IMR-90 (cell line): ENCODE measurements at regions not wholly inside any gene's neighbourhood (a gene's known extent, or its start where the extent isn't known, plus 50 kb on each side); places are given as distances from the start of the nearest gene placed in this dataset.

Experiments
- ATAC-seq: fragments of 200-7000 bp; cut with Tn5 transposase; 2 replicates; pipeline ENCODE4 v1.9.1; 2020; ENCODE audit warnings: low read depth, mild to moderate bottlenecking, moderate library complexity
- BruUV-seq: library from RNA; stranded (reverse); fragments of 400-500 nt; replicated peaks from 2 replicates; lab custom pipeline; 2021; lab: Mats Ljungman, UMichigan
- CTCF ChIA-PET: fragments of 300-600 bp; formaldehyde crosslinking; extraction: SDS; loops from one replicate; lab custom pipeline; 2021; ENCODE audit warnings: antibody characterized with exemption; lab: Yijun Ruan, JAX
- POLR2A ChIA-PET: fragments of 300-600 bp; sonication (Branson Sonifier 250); formaldehyde crosslinking; loops from one replicate; lab custom pipeline; 2022; ENCODE audit warnings: antibody characterized with exemption; ENCODE audit not compliant: unreplicated experiment; lab: Charles Lee
- DNase-seq: peaks from one replicate; pipeline ENCODE4 v3.0.0; 2013
- H2AFZ ChIP-seq: replicated peaks from 2 replicates; pipeline ENCODE3; 2013; ENCODE audit warnings: low read length, mild to moderate bottlenecking; ENCODE audit not compliant: poor library complexity
- H2AK5ac ChIP-seq: 2 replicates; pipeline ENCODE4 v1.6.1; 2013; ENCODE audit warnings: low read depth, low read length, inconsistent platforms
- H2AK9ac ChIP-seq: replicated peaks from 2 replicates; pipeline ENCODE3; 2013; ENCODE audit warnings: mild to moderate bottlenecking, low read depth, low read length, moderate library complexity; ENCODE audit not compliant: poor library complexity
- H2BK120ac ChIP-seq: 2 replicates; pipeline ENCODE4 v1.6.1; 2013; ENCODE audit warnings: low read depth, low read length, inconsistent platforms
- H2BK15ac ChIP-seq: 3 replicates; pipeline ENCODE4 v1.6.1; 2013; ENCODE audit warnings: low read depth, low read length, inconsistent platforms
- H2BK20ac ChIP-seq: 2 replicates; pipeline ENCODE4 v1.6.1; 2013; ENCODE audit warnings: low read depth, mild to moderate bottlenecking, inconsistent platforms, low read length, moderate library complexity
- H2BK5ac ChIP-seq: 2 replicates; pipeline ENCODE4 v1.6.1; 2013; ENCODE audit warnings: mild to moderate bottlenecking, low read depth, low read length, inconsistent platforms; ENCODE audit not compliant: poor library complexity, severe bottlenecking
- H3K14ac ChIP-seq: replicated peaks from 2 replicates; pipeline ENCODE4 v1.6.1; 2013; ENCODE audit warnings: low read depth, low read length, inconsistent platforms
- H3K18ac ChIP-seq: 2 replicates; pipeline ENCODE4 v1.6.1; 2013; ENCODE audit warnings: low read depth, low read length, control low read depth
- H3K23ac ChIP-seq: 2 replicates; pipeline ENCODE4 v1.6.1; 2013; ENCODE audit warnings: low read depth, low read length, inconsistent platforms
- H3K27ac ChIP-seq: 2 replicates; pipeline ENCODE4 v1.5.1; 2013; ENCODE audit warnings: mild to moderate bottlenecking, control low read depth, low read length; ENCODE audit not compliant: insufficient read depth
- H3K27me3 ChIP-seq: 2 replicates; pipeline ENCODE4 v1.6.1; 2013; ENCODE audit warnings: low read length; ENCODE audit not compliant: control insufficient read depth, insufficient read depth
- H3K36me3 ChIP-seq: 2 replicates; pipeline ENCODE4 v1.6.1; 2013; ENCODE audit warnings: low read length, mixed read lengths; ENCODE audit not compliant: control insufficient read depth, insufficient read depth
- H3K4ac ChIP-seq: 2 replicates; pipeline ENCODE4 v1.6.1; 2013; ENCODE audit warnings: low read depth, low read length, inconsistent platforms
- H3K4me1 ChIP-seq: 2 replicates; pipeline ENCODE4 v1.6.1; 2013; ENCODE audit warnings: low read length, mixed read lengths; ENCODE audit not compliant: control insufficient read depth, insufficient read depth
- H3K4me2 ChIP-seq: 2 replicates; pipeline ENCODE4 v1.6.1; 2013; ENCODE audit warnings: low read depth, mild to moderate bottlenecking, control low read depth, low read length, moderate library complexity
- H3K4me3 ChIP-seq: 2 replicates; pipeline ENCODE4 v1.5.1; 2013; ENCODE audit warnings: low read depth, mild to moderate bottlenecking, control low read depth, low read length, moderate library complexity; ENCODE audit not compliant: insufficient read depth
- H3K56ac ChIP-seq: 2 replicates; pipeline ENCODE4 v1.6.1; 2013; ENCODE audit warnings: low read length, inconsistent platforms; ENCODE audit not compliant: insufficient read depth; ENCODE audit errors: extremely low read depth
- H3K79me1 ChIP-seq, 2 experiments: 2 replicates each; pipeline ENCODE4 v1.6.1; 2013; ENCODE audit warnings: low read length in 2 of 2, inconsistent platforms in 1 of 2, low read depth in 1 of 2
- H3K9ac ChIP-seq: 2 replicates; pipeline ENCODE4 v1.6.1; 2013; ENCODE audit warnings: low read depth, low read length, control low read depth
- H3K9me1 ChIP-seq: 2 replicates; pipeline ENCODE4 v1.6.1; 2013; ENCODE audit warnings: low read length, inconsistent platforms; ENCODE audit not compliant: insufficient read depth
- H3K9me3 ChIP-seq: 2 replicates; pipeline ENCODE4 v1.6.1; 2013; ENCODE audit warnings: low read length; ENCODE audit not compliant: control insufficient read depth, insufficient read depth
- H4K20me1 ChIP-seq: 2 replicates; pipeline ENCODE4 v1.6.1; 2013; ENCODE audit warnings: low read length, inconsistent platforms; ENCODE audit not compliant: insufficient read depth
- H4K5ac ChIP-seq: 2 replicates; pipeline ENCODE4 v1.6.1; 2013; ENCODE audit warnings: mild to moderate bottlenecking, low read depth, low read length, control low read depth
- H4K8ac ChIP-seq, 2 experiments: 2 replicates each; pipeline ENCODE4 v1.6.1; 2013; ENCODE audit warnings: low read depth in 2 of 2, low read length in 2 of 2, control low read depth in 1 of 2, inconsistent platforms in 1 of 2
- H4K91ac ChIP-seq: 2 replicates; pipeline ENCODE4 v1.6.1; 2013; ENCODE audit warnings: low read depth, low read length, inconsistent platforms; ENCODE audit not compliant: insufficient read depth
- NFE2L2 ChIP-seq: fragments of 150-350 bp; IDR thresholded peaks from 2 replicates; pipeline ENCODE4 v1.6.1; 2016; ENCODE audit warnings: low read depth, mild to moderate bottlenecking, low read length
- WGBS, 2 experiments: methylation state at CpG; one replicate each; pipeline versions ENCODE4 v1.1.5 to v1.1.7; 2013; ENCODE audit warnings: missing lambda C conversion rate in 2 of 2; ENCODE audit not compliant: insufficient read length in 1 of 2; ENCODE audit errors: extremely low coverage in 2 of 2; 5-methylcytosine and 5-hydroxymethylcytosine counted together
- dilution Hi-C: fragments of 300-500 bp; cut with HindIII; formaldehyde crosslinking; loops from one replicate; pipeline ENCODE4 v1.14.3; 2018; ENCODE audit warnings: low sequenced_read_pairs; ENCODE audit not compliant: unreplicated experiment
- in situ Hi-C: fragments of 300-500 bp; cut with MboI; formaldehyde crosslinking; loops from 3 replicates; pipeline ENCODE4 v1.14.3; 2019; ENCODE audit warnings: low sequenced_read_pairs, inconsistent platforms, mixed read lengths
- intact Hi-C: fragments of 100-400 bp; cut with micrococcal nuclease; formaldehyde crosslinking; loops from 2 replicates; pipeline ENCODE4 v1.10.0; 2022
- TF ChIP-seq, protein P1 (sequence below): fragments of 150-350 bp; IDR thresholded peaks from 2 replicates; pipeline ENCODE4 v1.6.1; 2017; ENCODE audit warnings: mild to moderate bottlenecking, antibody characterized with exemption, low read length, low read depth
- TF ChIP-seq, protein P2 (sequence below): fragments of 150-350 bp; IDR thresholded peaks from 2 replicates; pipeline ENCODE4 v1.6.1; 2016; ENCODE audit warnings: low read depth, mild to moderate bottlenecking, low read length, moderate library complexity, borderline replicate concordance
- TF ChIP-seq, protein P3 (sequence below): conservative IDR thresholded peaks from 2 replicates; pipeline ENCODE4 v1.5.1; 2012; ENCODE audit warnings: mild to moderate bottlenecking, low read depth, low read length, improper control_type of control experiment

DNA sequence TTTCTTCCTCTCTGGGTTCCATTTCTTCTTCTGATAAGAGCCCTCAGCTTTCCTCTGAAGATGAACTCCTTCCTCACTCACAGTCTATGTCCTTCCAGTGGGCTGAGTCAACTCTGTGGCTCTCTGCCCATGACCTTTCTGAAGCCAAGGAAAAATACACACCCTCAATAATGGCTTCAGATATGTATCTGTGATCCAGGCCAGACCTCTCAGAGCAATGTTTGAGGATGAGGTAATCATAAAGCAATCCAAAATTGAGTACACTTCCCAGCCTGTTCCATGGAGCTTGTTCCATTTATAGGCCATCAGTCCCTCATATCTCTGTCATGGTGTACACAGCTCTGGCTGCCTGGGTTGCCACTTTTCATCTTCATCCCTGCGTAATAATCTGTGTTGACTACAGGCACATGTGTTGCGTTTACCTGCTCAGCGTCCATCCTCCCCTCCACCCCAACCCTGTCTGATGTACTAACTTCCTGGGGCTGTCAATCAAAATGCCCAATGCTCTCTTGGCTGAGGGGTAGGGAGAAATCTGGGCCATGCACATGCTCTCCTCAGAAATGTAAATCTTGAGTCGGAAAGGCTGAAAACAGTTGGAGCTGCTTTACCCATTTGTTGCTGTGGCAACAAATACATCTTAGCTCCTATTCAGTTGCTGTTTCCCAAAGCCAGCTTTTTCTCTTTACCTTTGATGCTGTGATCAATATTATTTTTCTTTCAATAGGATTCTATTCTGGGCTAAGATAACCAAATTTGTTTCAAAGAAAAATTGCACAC is 377.8 kb upstream of the TMEM132C start:
- no peak overlapping the region for H3K4me3 ChIP-seq
- DNase-seq = no peak
- ChIA-PET POLR2A (no interaction called here), CTCF (no interaction called here)
- no CpG with 5 or more reads among the region's 4 CpGs for WGBS, 2 experiments
- H3K27ac ChIP-seq = no peak overlapping the region
- no peak overlapping the region for H2BK15ac ChIP-seq
- peaks cover 21% of the 10 kb centered on the region for H3K9me3 ChIP-seq
- intact Hi-C loops (no loop called here), dilution Hi-C loops (no loop called here), in situ Hi-C loops (no loop called here)
- H4K5ac ChIP-seq = no peak overlapping the region
- no peak overlapping the region for H2AK9ac ChIP-seq
- H2BK120ac ChIP-seq = no peak overlapping the region
- H2AK5ac ChIP-seq = no peak overlapping the region
- H3K36me3 ChIP-seq = no peaks in the 10 kb centered on the region
- no peaks in the 10 kb centered on the region for H3K27me3 ChIP-seq
- H3K4ac ChIP-seq = no peak overlapping the region
- no peak overlapping the region for H2AFZ ChIP-seq
- H2BK20ac ChIP-seq = no peak overlapping the region
- H3K9ac ChIP-seq = no peak overlapping the region
- no peak overlapping the region for H3K18ac ChIP-seq
- no peak overlapping the region for H4K91ac ChIP-seq
- no peak overlapping the region for H4K8ac ChIP-seq
- no peaks in the 10 kb centered on the region for H3K9me1 ChIP-seq
- TF ChIP-seq, protein P1, sequence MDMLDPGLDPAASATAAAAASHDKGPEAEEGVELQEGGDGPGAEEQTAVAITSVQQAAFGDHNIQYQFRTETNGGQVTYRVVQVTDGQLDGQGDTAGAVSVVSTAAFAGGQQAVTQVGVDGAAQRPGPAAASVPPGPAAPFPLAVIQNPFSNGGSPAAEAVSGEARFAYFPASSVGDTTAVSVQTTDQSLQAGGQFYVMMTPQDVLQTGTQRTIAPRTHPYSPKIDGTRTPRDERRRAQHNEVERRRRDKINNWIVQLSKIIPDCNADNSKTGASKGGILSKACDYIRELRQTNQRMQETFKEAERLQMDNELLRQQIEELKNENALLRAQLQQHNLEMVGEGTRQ = no peak
- TF ChIP-seq, protein P2, sequence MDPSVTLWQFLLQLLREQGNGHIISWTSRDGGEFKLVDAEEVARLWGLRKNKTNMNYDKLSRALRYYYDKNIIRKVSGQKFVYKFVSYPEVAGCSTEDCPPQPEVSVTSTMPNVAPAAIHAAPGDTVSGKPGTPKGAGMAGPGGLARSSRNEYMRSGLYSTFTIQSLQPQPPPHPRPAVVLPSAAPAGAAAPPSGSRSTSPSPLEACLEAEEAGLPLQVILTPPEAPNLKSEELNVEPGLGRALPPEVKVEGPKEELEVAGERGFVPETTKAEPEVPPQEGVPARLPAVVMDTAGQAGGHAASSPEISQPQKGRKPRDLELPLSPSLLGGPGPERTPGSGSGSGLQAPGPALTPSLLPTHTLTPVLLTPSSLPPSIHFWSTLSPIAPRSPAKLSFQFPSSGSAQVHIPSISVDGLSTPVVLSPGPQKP = no peak
- TF ChIP-seq, protein P3, sequence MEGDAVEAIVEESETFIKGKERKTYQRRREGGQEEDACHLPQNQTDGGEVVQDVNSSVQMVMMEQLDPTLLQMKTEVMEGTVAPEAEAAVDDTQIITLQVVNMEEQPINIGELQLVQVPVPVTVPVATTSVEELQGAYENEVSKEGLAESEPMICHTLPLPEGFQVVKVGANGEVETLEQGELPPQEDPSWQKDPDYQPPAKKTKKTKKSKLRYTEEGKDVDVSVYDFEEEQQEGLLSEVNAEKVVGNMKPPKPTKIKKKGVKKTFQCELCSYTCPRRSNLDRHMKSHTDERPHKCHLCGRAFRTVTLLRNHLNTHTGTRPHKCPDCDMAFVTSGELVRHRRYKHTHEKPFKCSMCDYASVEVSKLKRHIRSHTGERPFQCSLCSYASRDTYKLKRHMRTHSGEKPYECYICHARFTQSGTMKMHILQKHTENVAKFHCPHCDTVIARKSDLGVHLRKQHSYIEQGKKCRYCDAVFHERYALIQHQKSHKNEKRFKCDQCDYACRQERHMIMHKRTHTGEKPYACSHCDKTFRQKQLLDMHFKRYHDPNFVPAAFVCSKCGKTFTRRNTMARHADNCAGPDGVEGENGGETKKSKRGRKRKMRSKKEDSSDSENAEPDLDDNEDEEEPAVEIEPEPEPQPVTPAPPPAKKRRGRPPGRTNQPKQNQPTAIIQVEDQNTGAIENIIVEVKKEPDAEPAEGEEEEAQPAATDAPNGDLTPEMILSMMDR = no peak
- TF ChIP-seq NFE2L2 = no peak
- no peak overlapping the region for H3K23ac ChIP-seq
- no peak overlapping the region for H3K56ac ChIP-seq
- no peak overlapping the region for H3K14ac ChIP-seq
- no peak overlapping the region for H2BK5ac ChIP-seq
- no peak overlapping the region for H3K4me2 ChIP-seq
- H3K4me1 ChIP-seq = no peaks in the 10 kb centered on the region
- no peak for ATAC-seq
- no peaks in the 10 kb centered on the region for H4K20me1 ChIP-seq
- BruUV-seq = no TSS peak
- H3K79me1 ChIP-seq = no peaks in the 10 kb centered on the region
